HG02763 (cell line): ENCODE measurements at regions not wholly inside any gene's neighbourhood (a gene's known extent, or its start where the extent isn't known, plus 50 kb on each side); places are given as distances from the start of the nearest gene placed in this dataset.

Experiments used
- ATAC-seq: cut with Tn5 transposase; IDR thresholded peaks from one replicate; pipeline ENCODE4 v1.9.1; 2021; ENCODE audit warnings: mild to moderate bottlenecking, moderate library complexity; ENCODE audit not compliant: unreplicated experiment

DNA sequence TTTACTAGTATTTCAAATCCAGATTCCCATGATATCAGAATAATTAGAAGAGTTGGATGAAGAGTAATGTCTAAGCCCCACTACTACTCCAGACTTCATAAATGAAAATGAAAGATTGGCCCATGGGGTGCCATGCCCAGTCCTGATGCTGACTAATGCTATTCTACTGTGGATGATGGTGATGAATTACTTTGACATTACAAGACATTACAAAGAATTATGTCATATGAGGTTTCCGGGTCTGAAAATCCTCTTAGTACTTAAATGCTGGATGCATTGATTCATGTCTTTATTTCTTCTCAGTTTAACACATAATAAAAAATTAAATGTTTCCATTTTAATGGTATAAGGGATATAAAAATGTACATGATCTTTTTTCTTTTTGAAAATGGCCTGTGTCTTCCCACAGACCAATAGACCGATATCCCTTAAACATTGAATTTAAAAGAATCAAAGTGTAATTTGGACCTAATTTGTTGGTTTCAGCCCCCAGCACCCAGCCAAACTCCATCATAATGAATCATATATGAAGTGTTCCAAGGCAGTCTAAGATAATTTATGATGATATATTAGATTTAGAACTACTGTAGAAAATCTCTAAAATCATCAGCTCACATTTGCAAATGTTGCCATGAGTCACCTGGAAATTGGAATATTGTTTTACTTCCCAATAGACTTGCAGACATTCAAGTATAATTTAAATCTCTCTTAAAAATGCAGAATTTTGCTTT, 223.6 kb upstream of the SGCD start:
- no peak for ATAC-seq

DNA sequence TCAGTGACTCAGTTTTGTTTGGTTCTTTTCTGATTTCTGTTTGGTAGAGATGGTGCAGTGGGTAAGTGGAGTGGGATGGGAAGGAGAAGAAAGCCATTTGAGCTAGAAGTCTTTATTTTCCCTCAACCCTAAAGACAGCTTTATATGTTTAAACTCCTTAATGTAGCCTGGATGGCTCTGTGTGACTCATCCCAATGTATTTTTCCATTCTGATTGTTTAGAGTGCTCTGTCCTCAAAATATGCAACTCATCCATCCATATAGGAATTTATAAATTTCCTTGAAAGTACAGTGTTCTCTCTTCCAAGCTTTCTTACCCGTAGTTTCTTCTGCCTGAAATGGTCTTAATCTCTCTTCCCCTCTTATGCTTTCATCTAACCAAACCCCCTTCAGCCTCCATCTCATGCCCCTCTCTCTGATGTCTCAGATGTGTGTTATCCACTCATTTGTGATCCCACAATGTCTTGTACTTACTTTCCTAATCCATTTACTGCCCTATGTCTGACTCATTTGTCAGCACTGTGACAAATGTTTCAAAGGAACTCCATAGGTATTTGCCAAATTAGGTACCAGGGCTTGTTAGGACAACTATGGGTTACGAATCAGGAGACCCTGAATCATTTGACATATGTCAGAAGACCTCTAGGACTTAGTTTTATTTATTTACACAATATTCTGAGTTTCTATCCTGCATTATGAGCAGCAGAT, 217.5 kb upstream of the SGCD start:
- no peak for ATAC-seq

DNA sequence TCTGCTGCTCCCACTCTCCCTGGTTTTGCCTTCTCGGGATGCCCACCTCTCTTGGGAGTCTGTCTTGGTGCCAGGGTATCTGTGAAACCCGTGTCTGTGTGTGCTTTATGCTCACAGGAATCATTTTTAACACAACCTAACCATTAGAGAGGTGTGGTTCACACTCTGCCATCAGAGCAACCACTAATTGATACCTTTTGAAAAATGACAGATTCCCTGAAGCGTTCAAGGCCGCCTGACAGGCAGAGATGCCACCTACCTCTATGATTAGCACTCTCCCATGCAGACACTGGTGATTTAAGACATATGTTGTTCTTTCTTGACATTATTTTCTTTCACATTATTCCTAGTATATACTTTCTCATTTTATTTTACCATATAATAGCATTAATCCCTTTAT, 207.3 kb upstream of the SGCD start:
- ATAC-seq = no peak

DNA sequence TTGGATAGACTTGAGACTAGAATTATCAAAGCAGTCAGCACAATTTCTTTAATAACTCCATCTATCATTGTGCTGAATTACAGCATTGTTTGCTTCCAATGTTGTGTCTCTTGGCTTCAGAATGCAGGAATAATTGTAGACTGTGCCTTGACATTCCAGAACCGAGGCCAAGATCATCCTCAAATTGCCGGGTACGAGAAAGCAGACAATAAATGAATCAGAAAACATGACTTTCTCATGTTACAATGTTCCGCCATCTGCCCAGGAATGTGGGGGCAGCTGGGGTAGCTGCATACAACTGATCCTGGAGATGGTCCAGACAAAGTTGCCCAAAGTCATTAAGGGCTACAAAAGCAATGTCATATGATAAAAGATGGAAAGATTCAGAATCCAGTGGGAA, 206.2 kb upstream of the SGCD start:
- no peak for ATAC-seq

DNA sequence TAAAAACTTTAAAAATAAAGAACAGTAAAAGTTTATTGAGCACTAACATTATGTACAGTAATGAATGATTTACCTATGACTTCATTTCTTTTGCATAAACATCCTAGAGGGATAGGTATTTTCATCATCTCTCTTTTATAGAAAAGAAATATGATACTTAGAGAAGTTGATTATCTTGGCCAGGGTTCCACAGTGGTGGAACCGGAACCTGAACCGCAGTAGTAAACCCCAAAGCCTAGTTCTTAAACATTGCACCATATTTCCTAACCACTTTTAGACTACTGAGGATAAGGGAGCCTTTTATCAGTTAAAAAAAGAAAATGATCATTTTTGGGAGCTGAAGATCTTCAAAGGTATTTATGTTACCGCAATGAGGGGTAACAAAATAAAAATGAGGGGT, 205.7 kb upstream of the SGCD start:
- ATAC-seq = no peak

DNA sequence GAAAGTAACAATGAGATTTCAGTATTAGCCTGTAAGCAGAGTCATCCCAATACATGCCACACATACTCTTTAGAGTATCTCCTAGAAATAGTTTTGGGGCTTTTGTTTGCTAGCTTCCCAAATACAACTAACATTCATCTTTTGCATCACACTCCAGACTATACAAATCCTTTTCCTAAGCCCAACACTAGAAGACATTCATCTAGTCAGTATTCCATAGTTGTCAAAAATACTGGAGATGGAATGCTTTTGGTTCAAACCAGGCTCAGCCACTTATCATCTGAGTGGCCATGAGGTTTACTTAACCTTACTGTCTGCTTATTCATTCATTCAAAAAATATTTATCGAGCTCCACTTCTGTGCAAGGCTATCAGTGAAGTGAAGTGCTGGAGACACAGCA, 205.1 kb upstream of the SGCD start:
- no peak for ATAC-seq

DNA sequence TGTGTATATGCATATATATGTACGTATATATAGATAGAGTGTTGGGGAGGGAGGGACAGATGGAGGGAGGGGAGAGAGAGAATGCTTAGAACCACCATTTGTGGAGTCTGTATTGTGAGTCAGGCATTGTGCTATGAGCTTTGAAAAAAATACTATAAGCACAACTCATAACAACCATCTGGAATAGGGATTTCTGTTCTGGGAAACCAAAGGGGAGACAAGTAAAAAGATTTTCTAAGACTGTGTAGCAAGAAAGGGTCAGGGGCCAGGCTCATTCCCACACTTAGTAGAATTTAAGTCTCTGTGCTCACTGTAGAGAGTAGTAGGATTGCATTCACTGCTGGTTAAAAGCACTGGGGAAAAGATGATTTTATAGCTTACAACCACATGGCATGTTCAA, 202.3 kb upstream of the SGCD start:
- ATAC-seq = no peak

DNA sequence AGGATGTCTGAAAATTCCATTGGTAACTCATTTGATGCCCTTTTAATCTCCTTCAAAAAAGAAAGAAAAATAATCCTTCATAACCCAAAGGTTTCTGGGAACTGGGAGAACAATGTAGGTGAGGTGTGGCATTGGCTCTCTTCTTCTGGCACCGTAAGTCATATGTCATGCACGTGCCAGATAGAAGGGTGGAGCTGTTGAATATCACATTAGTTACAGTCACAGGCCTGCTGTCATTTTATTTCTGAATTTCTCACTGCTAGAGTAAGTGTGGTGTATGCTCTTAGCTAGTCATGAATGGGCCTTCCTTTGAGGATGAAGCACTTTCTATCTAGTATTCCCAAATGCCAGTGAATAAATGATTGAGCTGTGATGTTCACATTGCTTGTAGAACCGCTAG, 201.8 kb upstream of the SGCD start:
- ATAC-seq = no peak

DNA sequence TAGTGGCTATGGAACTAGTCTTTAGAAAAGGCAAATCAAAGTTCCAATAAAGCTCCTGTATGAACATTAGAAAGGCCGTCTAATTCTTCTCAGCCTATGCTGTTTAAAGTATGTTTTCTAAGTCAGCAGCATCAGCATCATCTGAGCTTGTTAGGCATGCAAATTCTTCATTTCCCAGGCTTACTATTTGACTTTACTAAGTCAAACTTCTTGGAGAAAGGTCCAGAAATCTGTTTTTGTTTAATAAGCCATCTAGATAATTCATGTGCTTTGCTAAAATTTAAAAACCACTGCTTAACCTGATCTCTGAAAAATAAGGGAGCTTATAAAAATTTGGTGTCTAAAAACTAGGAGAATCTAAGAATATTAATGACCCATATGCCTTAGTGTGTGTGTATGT, 200.2 kb upstream of the SGCD start:
- ATAC-seq = no peak

DNA sequence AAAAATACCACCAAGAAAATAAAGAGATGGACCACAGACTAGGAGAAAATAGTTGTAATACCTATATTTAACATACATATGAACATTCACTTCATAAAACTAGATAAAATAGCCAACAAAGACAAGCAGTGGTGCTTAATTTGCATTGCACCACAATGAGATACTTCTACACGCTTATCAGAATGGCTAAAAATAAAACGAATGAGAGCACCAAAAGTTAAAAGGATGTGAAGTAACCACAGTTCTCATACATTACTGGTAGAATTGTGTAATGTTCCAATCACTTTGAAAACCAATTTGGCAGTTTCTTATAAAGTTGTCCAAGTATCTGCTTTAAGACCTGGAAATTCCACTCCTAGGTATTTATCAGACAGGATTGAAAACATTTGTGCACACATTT, 198.9 kb upstream of the SGCD start:
- ATAC-seq = no peak

DNA sequence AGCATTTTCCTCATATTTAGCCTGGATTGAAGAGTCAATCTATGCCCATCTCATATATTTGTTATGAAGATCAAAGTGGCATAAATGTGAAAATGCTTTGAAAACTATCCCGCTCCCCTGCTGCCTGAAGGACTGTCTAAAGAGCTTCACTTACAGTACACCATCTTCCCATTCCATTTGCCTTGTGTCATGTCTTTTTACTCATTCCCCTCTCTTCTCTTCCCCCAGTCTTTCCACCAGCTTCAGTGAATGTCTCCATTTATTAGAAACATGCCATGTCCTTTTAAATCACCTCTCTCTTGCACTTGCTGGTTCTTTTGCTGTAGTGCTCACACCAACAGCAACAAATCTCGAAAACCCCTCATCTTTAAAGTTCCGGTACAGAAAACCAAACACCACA, 192.7 kb upstream of the SGCD start:
- ATAC-seq = no peak

DNA sequence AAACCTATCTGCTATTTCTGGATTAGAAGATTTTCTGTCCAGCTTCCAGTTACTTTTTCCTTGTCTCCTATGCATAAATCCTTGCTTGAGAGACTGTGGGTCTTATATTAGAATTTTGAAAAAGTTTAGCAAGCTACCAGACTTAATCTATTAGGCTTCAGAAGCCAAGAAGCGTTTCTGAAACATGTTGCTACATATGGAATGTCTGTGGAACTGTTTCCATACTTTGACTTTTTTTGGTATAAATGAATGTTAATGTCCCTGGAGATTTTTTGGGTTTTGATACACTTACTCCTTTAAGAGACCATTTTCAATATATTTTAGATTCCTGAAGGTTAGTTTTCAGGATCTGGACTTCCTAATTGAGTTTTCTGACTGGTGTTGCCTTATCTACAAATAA, 191.4 kb upstream of the SGCD start:
- no peak for ATAC-seq

DNA sequence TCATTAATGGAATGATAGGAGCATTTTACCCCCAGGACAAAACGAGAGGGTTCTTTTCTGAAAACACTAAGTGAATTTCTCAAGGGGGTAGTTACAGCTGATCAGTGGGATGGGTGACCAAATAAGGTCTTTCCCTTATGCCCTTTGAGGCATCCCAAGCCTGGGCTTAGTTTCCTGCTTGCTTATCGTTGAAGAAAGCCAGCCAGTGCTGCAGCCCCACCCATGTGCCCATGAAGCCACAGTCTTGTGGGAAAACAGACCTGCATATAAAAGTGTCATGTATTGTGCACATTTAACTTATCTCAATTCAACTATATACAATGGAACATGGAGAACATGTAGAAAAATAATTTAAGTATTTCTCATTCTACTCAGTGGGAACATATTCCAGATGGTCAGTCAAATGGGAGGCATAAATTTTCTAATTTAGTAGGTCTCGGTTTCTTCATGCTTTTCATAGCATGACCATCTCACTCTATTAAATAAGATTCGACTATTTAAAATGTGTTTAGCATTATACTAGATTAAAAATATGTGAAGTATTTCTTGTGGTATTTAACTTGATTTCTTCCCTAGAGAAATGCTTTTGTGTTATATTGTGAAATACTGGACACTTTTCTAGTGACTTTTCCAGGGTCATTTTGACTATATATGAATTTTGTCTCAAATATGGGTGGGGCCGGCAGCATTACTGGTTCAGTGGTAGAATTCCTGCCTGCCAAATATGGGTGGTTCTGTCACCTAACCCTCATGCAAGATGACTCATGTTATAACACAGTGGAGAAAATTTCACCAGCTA, 189.7 kb upstream of the SGCD start:
- ATAC-seq = no peak

DNA sequence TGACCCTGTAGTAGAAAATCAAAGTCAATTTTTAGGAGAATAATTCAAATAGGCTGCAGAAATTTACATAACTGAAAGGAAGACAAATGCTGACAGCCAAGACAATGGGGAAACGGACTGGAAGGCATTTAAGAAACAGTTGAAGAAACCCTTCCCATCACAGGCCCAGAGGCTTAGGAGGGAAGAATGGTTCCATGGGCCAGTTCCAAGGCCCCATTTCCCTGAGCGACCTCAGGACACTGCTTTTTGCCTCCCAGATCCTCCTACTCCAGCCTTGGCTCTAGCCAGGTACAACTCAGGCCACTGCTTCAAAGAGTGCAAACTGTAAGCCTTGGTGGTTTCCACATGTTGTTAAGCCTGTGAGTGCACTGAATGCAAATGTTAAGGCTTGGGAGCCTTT, 184.1 kb upstream of the SGCD start:
- no peak for ATAC-seq

DNA sequence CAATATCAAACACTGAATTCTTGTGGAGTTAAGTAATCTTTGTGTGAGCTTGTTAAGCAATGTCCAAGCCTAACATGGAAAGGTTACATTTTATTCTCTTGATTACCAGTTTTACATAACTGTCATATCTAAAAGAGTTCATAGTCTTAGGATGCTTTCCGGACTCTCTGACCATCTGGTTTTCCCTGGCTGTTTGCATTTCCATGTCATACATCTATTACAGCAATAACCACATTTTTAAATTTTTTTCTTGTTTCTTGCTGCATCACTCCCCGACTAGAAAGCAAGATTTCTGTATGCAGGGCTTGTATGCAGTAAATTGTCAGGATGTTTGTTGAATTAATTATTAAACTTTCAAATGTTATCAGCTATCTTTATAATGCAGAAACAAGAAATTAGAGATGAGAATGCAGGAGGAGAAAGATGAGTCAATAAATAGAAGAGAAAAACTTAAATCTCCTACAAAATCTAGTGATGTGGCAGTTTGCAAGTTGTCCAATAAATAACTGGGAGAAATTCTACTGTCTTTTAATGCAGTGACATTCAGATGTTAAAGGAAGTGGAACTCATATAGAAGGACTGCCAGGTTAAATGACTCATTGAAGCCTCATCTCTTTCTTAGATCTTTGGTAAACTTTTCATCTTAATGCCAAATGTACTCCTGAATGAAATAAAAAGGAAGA, 179.6 kb upstream of the SGCD start:
- no peak for ATAC-seq

DNA sequence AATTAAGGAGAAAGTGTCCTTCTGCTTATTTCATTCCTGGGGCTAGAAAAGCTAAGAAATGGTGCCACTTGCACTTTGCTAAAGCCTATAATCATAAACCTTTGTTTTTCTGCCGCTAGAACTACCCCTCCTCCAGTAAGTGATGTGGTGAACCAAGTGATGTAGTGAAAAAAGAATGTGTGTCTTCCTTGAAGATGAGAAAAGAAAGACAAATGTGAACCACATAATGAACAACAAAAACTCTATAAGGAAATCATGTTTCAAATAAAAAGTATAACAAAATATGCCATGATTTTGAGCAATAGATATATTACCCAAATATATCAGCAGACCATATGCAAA, 179.0 kb upstream of the SGCD start:
- no peak for ATAC-seq

DNA sequence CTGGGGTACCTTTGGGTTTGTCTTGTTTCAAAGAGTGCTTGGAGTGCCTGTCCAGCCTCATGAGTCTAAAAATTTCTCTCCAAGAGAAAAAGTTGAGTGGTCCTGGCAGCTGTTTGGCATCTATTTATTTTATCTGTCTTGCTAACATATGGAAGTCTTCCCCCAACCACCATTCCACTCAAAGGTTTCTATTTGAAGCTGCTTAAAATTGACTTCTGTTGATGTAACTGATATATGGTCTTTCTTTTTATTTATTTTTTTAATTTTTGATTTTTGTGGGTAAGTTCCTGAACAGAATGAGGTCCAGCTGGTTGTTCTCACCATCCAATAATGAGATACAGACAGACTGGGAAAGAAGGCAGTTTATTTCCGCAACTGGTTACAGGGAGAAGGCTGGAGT, 178.7 kb upstream of the SGCD start:
- ATAC-seq = no peak

DNA sequence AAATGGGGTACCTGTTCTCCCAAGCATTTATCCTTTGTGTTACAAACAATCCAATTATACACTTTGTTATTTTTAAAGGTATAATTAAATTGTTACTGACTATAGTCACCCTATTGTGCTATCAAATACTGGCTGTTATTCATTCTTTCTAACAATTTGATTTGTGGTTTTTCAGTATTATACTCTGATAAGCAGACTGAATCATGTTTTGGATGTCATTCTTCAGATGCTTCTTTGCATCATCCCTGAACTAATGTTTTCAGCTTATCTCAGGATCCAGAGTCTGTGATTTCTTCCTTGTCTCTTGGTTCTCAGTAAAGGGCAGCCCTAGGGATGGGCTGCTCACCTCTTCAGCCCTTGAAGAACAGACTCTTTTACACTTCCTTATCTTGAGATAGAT, 177.8 kb upstream of the SGCD start:
- ATAC-seq = no peak

DNA sequence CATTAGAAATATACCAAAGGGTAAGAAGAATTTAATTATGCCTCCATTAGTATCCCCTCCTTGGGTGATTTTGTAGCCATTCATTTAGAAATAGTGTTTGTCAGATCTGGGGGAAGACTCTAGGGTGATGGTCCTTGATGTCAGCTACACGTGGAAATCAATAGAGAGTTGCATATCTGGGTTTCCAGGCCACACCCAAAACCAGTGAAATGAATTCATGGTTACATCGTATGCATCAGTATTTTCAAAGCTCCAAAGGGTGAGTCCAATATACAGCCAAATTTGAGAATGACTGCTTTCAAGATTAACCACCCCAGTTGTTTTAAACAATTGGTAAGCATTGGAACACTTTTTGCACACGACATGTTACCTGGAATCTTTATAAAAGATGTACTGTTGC, 173.4 kb upstream of the SGCD start:
- ATAC-seq = no peak

DNA sequence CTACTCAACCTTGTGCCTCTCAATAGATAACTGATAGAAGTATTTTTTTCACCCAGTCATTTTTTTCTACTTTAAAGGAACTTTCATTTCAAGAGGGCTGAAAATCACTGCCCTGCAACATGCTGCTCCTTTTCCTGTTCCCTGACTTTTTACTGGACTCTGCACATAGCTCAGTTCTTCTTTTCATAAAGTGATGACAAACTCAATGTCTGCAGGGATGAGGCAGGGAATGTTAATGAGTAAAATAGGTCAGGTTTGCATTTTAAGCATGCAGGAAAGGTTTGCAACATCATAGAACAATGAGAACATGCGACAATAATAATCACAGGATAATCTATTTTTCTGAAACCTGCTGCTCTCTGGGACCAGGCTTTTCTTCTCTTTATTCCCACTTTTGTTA, 172.2 kb upstream of the SGCD start:
- ATAC-seq = no peak

DNA sequence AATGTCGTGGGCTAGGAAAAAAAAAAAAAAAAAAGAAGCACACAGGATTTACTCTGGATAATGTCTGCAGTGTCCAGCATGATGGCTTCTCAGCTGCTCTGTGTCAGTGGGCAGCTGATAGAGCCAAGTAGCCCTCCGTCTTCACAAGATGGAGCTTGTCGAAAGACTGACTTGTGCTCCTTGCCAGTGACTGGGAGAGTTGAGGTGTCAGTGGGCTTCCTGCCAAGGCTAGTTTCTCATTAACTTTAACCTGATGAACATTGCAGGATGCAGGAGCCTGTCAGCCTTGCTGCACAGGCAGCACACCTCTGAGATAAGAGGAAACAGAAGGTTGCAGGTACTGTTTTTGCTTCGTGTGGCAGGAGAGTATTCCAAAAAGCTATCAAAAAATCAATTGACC, 171.4 kb upstream of the SGCD start:
- ATAC-seq = no peak

DNA sequence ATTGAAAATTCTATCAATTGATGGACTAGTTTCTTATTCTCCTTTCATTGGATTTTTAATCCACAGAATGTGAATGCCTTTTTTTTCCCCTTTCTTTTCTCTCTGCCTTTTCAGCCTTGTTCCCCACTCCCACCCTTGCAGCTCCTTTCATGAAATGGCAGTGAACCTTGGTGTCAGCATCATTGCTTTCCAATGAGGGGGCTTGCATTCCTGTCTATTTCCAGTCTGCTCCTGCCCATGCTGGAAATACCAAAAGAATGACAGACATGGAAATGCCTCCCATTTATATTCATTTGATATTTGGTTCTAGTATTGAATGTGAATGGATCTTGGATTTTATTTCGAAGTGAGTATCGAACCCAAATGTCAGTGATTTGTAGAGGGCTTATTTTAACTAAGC, 162.7 kb upstream of the SGCD start:
- ATAC-seq = no peak
